KMS-11 (cell line): ENCODE measurements at regions not wholly inside any gene's neighbourhood (a gene's known extent, or its start where the extent isn't known, plus 50 kb on each side); places are given as distances from the start of the nearest gene placed in this dataset.
"Not testable (repeated sequence)": the region's sequence is repeated elsewhere in the genome, so short reads cannot be mapped to it uniquely, and the experiment has no call there.

Experiments
- H2AFZ ChIP-seq: fragments of 200-600 bp; sonication (generic); 2 replicates; pipeline ENCODE4 v1.6.1; 2016; ENCODE audit warnings: antibody characterized with exemption, mixed run types, low read depth
- H3K27ac ChIP-seq: fragments of 200-600 bp; sonication (generic); 2 replicates; pipeline ENCODE4 v1.6.1; 2016; ENCODE audit warnings: mild to moderate bottlenecking, mixed run types
- H3K27me3 ChIP-seq: fragments of 200-600 bp; sonication (generic); 2 replicates; pipeline ENCODE4 v1.6.1; 2017; ENCODE audit warnings: mild to moderate bottlenecking, low read depth, mixed run types, moderate library complexity; ENCODE audit not compliant: insufficient read depth
- H3K36me3 ChIP-seq: fragments of 200-600 bp; sonication (generic); 2 replicates; pipeline ENCODE4 v1.6.1; 2017; ENCODE audit warnings: mild to moderate bottlenecking, mixed run types; ENCODE audit not compliant: insufficient read depth
- H3K4me1 ChIP-seq: fragments of 200-600 bp; sonication (generic); 2 replicates; pipeline ENCODE4 v1.6.1; 2016; ENCODE audit warnings: mild to moderate bottlenecking, low read depth, mixed run types; ENCODE audit not compliant: poor library complexity, severe bottlenecking
- H3K4me2 ChIP-seq: fragments of 200-600 bp; sonication (generic); 2 replicates; pipeline ENCODE4 v1.7.0; 2016; ENCODE audit warnings: mild to moderate bottlenecking, mixed run types
- H3K4me3 ChIP-seq: fragments of 200-600 bp; sonication (generic); IDR thresholded peaks from 2 replicates; pipeline ENCODE4 v1.6.1; 2017; ENCODE audit warnings: low read depth, low read length, mixed read lengths; ENCODE audit not compliant: insufficient read depth
- H3K79me2 ChIP-seq: fragments of 200-600 bp; sonication (generic); 2 replicates; pipeline ENCODE4 v1.6.1; 2016; ENCODE audit warnings: low read depth, mixed run types; ENCODE audit not compliant: insufficient read depth
- H3K9ac ChIP-seq: fragments of 200-600 bp; sonication (generic); 2 replicates; pipeline ENCODE4 v1.6.1; 2016; ENCODE audit warnings: mild to moderate bottlenecking, mixed run types
- H4K20me1 ChIP-seq: fragments of 200-600 bp; sonication (generic); 2 replicates; pipeline ENCODE4 v1.6.1; 2016; ENCODE audit warnings: mild to moderate bottlenecking, mixed run types; ENCODE audit not compliant: insufficient read depth
- CTCF ChIP-seq: fragments of 200-600 bp; sonication (generic); conservative IDR thresholded peaks from 2 replicates; pipeline ENCODE4 v1.6.1; 2017; ENCODE audit warnings: low read depth, mild to moderate bottlenecking, antibody characterized with exemption, low read length, moderate library complexity, mixed read lengths

- Histone ChIP-seq H3K36me3 (no peaks in the 10 kb centered on the region), H3K4me2 (no peak overlapping the region), H3K27ac (no peak overlapping the region), H3K9ac (no peak overlapping the region), H3K27me3 (no peaks in the 10 kb centered on the region), H2AFZ (no peak overlapping the region), H3K4me3 (no peak overlapping the region), H3K79me2 (no peaks in the 10 kb centered on the region), H4K20me1 (no peaks in the 10 kb centered on the region), H3K4me1 (no peaks in the 10 kb centered on the region)
- no peak for TF ChIP-seq CTCF
Measured at GRCh38 chr2:167721593-167721992, 525.8 kb downstream of the STK39 start.

GRCh38 chr2:167719410-167719809 is 528.0 kb downstream of the STK39 start:
- H3K4me3 ChIP-seq: no peak overlapping the region
- no peak overlapping the region for H3K27ac ChIP-seq
- no peak overlapping the region for H3K4me2 ChIP-seq
- TF ChIP-seq CTCF: no peak
- no peak overlapping the region for H2AFZ ChIP-seq
- no peaks in the 10 kb centered on the region for H4K20me1 ChIP-seq
- H3K27me3 ChIP-seq: no peaks in the 10 kb centered on the region
- no peak overlapping the region for H3K9ac ChIP-seq
- no peaks in the 10 kb centered on the region for H3K79me2 ChIP-seq
- H3K36me3 ChIP-seq: no peaks in the 10 kb centered on the region
- H3K4me1 ChIP-seq: no peaks in the 10 kb centered on the region

- Histone ChIP-seq H3K4me3 (no peak overlapping the region), H3K36me3 (no peaks in the 10 kb centered on the region), H3K27me3 (no peaks in the 10 kb centered on the region), H3K27ac (no peak overlapping the region), H4K20me1 (no peaks in the 10 kb centered on the region), H3K4me1 (no peaks in the 10 kb centered on the region), H2AFZ (no peak overlapping the region), H3K4me2 (no peak overlapping the region), H3K79me2 (no peaks in the 10 kb centered on the region), H3K9ac (no peak overlapping the region)
- TF ChIP-seq CTCF: no peak
Measured at GRCh38 chr2:167718560-167718959, 528.8 kb downstream of the STK39 start.

GRCh38 chr2:167715932-167716331 is 531.5 kb downstream of the STK39 start:
- Histone ChIP-seq H3K27ac (no peak overlapping the region), H3K4me3 (no peak overlapping the region), H2AFZ (no peak overlapping the region), H3K4me2 (no peak overlapping the region), H3K4me1 (no peaks in the 10 kb centered on the region), H3K79me2 (no peaks in the 10 kb centered on the region), H3K27me3 (no peaks in the 10 kb centered on the region), H4K20me1 (no peaks in the 10 kb centered on the region), H3K36me3 (no peaks in the 10 kb centered on the region), H3K9ac (no peak overlapping the region)
- TF ChIP-seq CTCF: no peak

GRCh38 chr2:167715498-167715897 is 531.9 kb downstream of the STK39 start:
- not testable (repeated sequence) for H3K4me1 ChIP-seq, H3K9ac ChIP-seq, H3K79me2 ChIP-seq, H3K36me3 ChIP-seq, H3K4me2 ChIP-seq, H4K20me1 ChIP-seq, H3K27me3 ChIP-seq, H2AFZ ChIP-seq, H3K27ac ChIP-seq, H3K4me3 ChIP-seq
